Stimulated activated CD8-positive, alpha-beta memory T cell treated with anti-CD3 and anti-CD28 coated beads, Interleukin-4, amount 100 ng/mL, for 1 hour (primary cell): ENCODE measurements at regions not wholly inside any gene's neighbourhood (a gene's known extent, or its start where the extent isn't known, plus 50 kb on each side); places are given as distances from the start of the nearest gene placed in this dataset.

Experiments used
- DNase-seq, 2 donors: peaks; one replicate each; pipeline ENCODE4 v3.0.0-alpha.2; 2020; ENCODE audit warnings: low read depth in 2 of 2, low spot score in 1 of 2

DNA sequence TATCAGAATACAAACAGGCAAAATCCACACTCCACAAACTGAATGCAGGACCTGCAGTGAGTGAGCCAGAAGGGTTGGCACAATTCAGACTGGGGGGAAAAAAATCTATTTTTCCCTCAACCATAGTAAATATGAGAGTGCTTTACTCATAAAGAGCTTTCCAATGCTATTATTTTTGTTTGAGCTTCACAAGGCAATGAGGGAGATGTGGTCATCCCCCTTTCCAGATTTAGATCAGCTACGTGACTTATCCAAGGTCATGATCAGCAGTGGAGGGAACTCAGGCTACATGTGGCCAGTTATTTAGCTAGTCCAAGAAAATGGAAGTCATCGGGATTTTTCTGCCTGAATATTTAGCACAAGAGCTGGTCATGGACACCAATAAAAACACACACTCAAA is 120.4 kb upstream of the KLF7 start:
- no peak for DNase-seq

DNA sequence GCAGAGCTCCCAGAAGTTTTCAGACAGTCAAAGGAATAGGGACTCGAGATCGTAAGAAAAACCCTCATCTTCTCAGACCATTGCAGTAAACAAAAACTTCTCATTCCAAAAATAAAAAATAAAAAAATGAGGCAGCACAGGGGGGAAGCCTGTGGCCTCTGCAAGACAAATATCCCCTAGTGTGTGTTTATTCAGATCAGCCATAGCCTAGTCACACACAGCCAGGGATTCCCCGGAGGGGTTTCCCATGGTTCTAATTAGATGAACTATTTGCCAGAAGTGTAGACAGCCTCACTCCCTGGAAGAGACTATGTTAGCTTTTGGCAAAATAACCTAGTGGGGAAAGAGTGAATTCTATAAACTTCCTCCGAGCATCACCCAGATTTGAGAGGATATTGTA is 122.9 kb upstream of the KLF7 start:
- DNase-seq = no peak

DNA sequence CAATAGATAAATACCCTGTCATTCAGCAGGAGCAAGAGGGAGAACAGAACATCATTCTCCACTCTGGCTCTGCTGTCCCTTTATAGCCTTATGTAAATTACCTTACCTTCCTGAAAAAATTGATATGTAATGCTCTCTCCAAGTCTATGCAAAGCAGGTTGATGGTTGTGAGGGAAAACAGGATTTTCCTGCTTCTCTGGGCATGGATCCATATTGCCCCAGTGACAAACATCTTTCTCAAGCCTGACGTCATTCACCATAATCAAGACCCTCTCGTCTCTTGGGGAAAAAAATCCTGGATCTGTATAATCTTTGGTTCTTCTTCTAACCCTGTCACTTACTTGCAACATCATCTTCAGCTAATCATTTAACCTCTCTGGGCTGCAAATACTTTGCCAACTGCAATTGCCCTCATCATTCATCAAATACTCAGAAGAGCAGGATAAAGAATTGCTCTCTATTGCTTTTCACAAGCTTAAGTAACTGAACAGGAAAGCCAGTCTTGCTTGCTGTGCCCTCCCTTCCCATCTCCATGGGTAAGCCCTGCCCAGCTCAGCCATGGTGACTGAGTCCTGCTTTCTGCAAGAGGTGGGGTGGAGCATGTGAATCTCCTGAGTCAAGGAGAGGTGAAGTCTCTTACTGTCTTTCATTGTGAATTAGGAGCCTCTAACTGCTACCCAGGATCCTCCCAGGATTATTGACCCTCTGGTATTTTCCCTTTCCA is 123.7 kb upstream of the KLF7 start:
- no peak for DNase-seq

DNA sequence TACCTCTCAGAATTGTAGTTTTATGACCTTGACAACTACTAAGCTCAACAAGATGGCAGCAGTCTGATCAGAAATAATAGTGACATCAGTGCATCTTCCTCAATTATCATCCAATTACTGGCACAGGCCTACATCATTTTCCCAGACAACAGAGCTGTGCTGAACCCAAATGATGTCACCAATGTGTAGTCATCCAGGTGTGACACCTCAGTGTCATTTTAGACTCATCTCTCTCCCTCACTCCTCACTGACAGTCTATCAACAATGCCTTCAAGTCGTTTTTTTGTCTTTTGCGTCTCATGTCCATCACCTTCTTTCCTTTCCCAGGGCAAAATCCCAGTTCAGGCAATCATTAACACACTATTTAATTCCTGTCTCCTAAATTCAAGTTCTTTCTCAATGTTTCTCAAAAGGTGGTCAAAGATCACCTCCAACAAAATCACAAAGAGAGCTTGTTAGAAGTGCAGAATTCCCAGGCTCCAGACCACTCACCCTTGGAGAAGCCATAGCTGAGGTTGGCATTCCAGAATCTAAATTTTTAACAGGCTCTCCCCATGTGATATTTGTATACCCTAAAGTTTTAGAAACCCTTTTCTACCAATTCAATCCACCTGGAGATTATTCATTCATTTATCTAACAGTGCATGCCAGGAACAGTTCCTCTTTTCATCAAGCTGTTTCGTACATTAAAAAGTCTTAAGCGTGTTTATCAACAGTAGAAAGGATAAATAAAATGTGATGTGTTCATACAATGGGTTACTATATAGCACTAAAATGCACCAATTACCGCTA is 125.3 kb upstream of the KLF7 start:
- no peak for DNase-seq

DNA sequence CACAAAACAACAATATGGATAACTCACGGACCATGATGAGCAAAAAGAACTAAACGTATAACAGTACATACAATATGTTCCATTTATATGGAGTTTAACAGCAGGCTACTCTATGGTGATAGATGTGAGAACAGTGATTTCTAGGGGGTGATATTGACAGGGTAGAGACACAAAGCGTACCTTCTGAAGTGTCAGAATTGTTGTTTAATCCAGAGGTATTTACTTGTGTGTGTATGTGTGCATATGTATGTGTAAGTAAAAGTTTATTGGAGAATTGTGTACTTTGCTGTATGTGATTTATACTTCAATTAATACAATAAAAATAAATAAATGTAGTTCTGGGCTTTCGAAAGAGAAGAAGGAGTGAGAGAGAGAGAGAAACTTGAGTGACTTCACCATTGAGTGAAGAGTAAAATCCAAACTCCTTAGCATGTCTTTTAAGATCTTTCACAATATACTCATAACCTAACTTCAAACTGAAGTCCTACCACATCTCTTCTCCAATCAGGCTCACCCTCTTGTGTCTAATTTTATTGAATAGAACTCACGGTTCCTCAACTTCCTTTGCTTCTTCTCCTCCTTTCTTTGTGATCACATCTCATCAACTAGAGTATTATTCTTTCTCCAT is 126.0 kb upstream of the KLF7 start:
- DNase-seq = no peak

DNA sequence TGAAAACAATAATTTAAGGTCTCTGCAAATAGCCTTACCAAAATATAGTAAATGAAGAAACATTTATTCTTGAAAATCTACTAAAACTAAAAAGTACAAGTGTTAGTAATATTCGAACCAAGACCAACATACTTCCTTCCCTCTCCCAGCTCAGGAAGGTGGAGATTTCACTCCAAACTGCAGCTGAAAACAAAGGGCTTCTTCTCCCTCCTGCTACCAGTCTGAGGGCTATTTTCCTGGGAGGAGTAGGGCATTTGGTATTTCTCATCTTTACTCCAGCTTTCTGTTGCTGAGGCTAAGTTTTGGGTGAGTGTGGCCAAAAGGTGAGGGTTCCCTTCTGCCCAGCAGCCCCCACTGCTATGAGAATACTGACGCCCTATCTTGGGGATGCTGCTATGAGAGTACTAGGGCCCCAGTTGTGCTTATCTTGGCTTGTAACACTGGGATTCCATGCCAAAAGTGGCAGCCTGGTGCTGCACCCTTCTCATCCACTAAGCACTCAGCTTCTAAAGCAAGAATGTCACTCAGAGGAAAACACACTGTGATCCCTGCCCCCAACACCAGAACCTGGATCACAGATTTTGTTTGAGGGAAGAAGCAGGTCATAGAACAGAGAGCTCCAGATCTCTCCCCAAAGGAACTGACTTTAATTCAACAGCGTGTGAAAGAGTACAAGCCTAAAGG is 130.7 kb upstream of the KLF7 start:
- no peak for DNase-seq

DNA sequence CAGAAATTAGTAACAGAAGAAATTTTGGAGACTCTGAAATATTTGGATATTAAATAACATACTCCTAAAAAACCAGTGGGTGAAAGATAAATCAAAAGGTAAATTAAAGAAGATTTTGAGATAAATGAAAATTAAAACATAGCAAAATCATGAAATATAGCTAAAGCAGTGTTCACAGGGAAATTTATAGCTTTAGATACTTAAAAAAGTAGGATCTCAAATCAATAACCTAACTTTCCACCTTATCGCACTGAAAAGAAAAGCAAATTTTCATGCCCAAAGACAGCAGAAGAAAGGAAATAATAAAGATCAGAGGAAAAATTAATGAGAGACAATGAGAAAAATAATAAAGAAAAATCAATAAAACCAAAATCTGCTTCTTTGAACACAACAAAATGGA is 135.1 kb upstream of the KLF7 start:
- no peak for DNase-seq

DNA sequence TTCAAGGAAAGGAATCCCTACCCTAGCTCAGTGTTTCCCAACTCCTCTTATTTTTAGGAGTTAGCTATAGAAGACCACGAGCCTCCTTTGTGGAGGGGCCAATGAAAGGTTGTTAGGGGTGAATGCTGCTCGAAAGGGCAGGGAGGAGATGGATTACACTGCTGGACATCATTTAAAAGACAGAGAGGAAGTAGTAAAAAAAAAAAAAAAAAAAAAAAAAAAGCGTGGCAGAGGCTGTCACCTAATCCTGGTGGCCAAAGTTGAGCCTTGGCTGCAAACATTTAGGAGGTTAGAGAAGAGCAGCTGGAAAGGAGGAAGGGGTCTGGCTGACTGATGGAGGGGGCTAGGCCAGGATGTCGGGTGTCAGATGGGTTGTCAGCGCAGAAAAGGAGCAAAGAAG is 139.0 kb upstream of the KLF7 start:
- no peak for DNase-seq

DNA sequence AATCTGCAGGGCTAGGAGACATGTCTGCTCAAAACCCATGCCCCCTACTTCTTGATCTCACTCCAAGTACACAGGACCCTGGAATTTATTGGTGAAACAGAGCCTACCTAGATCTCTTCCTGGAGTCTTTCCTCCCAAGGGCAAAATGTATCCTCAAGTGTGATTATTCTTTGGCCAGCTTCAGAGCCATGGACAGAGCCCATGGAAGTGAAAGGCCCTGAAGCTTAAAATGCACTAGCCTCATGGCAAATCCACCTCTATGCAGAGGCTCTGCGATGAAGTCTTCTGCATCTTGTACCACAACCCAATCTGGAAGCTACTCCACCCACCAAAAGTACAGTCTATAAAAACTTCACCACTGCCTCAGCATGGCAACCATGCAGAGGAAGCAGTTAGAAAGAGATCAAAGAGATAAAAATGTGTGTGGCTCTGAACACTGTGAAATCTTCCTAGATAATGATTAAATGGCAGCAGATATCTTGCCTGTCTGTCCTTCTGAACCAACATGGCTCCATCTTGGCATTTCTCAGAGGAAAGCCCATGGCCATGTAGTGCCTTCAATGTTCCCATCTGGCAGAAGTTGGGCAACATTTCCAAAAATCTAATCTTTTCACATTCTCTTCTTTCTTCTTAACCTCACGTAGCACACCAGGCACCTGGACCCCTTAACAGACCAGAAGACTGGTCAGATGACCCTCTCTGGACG is 142.9 kb upstream of the KLF7 start:
- DNase-seq = no peak

DNA sequence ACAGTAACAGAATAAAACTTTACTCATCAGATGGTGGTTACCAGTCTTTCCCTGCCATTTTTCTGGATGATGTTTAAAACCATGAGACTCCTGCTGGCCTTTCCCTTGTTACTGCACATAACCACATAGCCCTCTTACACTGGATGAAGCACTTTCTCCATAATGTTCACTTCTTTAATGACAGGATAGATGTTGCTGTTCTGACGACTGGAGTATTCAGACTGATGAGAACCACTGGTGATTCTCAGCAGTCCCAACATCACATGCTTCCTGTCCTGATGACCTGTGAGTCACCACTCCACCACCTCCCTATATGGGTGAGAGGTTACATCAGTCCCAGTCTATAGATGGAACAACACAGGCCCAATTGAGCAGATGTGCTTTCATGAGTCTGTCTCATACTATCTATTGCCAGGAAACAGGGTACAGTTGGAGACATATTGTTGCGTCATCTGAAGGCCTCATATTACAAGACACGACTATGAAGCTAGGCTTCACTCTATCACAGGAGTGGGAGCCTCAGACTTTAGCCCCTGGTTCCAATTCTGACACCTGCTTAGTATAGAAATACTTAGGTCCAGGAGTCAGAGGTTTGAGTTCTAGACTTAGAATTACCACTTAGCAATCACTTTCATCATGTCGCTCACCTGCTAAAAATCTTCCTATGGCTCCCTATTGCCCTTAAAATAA is 145.7 kb upstream of the KLF7 start:
- no peak for DNase-seq

DNA sequence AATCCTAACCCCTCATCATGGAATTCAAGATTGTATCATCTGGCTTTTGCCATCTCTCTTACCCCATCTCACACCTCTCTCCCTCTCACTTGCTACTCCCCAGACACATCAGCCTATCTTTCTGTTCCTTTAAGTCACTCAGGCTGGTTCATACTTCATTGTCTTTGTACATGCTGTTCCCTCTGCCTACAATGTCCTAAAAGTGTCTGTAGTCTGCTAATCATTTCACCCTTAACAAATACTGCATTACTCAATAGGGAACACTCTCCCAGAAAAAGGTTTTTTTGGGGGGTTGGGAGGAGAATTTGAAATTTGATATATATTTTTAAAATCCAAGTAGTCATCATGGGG is 146.2 kb upstream of the KLF7 start:
- DNase-seq = no peak

DNA sequence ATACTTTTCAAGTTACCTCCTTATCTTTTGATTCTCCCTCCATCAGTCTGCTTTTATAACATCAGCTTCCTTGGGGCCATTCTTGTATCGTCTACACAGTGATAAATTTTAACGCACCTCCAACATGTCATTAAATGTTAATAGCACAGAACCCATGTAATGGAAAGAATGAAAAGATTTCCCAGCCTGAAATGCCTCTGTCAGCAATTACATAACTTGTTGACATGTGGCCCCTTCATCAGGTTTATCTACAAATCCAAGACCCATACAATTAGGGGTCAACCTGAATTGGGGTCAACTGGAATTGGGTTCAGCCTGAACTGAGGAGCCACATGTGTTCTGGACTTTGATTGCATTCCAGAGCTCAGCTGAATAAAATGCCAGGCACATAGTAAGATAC is 148.2 kb upstream of the KLF7 start:
- no peak for DNase-seq

DNA sequence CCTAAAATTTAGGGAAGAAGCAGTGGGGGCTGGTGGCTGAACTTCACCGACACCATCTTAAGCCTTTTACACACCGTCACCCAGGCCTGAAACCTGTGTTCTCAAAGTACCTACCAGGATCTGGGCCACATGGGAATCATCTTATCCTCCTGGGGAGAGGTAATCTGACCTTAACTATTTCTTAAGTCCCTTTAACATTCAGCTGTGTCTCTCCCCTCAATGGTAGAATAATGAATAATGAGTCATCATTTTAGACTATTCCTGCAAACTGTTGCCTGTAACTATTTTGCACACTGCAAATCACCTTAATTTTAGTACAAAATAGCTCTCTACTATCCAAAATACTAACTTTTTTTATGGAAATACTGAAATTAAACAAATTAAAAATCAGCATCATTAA is 149.4 kb upstream of the KLF7 start:
- DNase-seq = no peak

DNA sequence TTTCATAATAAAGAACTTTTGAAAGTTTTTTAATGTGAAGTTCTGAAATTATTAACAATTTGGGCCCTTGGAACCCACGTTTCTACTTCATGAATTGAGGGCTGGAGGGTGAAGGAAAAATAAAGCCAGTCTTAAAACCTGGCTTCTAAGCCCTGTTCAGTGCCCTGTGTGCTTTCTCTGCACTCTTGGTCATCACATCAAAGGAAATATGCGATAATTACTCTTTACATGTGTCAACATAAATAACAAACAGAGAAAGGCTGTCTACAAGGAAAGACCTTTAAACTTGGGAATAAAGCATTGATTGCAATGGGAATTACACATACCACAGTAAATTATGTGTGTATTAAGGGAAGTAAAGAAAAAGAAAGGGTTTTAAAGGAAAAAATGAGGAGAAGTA is 150.7 kb upstream of the KLF7 start:
- DNase-seq = no peak

DNA sequence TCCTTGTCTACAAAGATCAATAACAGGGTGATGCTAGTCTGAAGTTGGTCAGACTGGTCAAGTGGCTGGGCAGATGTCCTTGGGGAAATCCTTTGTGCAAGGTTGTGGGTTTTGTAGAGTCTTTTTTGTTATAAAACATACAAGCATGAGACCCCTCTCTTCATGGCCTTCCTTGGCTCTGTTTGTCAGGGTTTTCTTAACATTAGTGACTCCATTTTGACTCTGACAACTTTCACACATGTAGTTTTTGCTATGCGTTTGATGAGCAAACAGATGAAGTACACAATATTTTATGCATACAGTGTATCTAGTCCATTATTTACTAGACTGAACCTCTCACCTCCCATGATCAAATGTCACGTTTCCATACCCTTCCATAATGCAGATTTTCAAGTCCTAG is 151.2 kb upstream of the KLF7 start:
- DNase-seq = no peak

DNA sequence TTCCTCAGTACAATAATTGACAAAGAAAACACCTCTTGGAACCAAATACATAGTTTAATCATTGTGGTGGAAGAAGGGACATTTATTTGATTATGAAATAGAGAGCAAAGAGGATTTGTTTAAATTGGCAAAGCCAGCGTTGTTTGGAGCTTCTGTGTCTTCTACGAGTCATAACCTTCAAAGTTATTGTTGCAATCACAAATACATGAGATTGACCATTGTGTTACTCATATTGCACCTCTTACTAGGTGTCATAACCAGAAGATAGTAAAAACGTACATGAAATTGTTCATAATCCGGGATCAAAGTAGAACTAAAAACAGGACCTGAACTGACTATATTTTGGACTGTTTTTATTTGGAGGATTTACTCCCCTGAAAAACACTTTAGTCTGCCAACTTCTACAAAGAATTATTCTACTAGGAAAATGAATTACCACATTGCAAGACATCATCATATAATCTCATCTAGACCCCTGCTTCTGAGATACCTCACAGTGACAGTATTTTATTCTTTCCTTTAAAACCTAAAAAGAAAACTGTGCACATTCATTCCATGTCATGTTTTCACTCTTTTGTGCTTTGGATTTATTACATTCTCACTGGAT is 151.7 kb upstream of the KLF7 start:
- DNase-seq = no peak

DNA sequence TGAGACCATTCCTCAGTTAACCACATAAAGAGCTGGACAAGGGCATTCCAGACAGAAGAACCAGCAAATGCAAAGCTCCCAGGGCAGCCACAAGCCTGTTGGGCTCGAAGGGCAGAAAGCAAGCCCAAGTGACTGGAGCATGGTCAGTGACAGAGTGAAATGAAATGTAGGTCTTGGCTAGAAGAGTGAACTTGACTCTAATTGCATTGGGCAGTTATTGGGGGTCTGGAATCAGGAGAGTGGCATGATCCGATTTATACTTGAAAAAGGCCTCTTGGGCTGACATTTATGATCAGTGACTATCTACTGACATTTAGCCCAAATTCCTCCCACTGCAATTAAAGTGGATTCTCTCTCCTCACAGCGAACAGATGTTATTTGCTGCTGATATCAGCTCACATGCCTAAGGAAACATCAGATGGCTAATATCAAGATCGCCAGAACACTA is 152.5 kb upstream of the KLF7 start:
- DNase-seq = no peak

DNA sequence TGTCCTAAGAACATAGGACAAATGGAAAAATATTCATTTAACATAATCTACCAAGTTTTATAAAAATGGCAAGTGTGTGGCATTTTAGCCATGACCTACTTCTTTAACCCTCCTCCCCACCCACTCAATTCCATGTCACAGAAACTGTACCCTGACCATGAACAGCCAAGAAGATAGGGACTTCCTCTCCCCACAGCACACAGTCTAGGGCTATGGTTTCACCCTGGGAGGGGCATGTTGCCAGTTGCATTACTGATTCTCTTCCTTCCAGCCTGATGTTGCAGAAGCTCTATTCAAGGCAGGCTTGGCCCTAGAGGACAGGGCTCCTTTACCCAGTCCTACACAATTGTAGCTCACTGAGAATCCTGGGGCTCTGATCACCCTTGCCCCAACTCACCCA is 153.6 kb upstream of the KLF7 start:
- DNase-seq = no peak

DNA sequence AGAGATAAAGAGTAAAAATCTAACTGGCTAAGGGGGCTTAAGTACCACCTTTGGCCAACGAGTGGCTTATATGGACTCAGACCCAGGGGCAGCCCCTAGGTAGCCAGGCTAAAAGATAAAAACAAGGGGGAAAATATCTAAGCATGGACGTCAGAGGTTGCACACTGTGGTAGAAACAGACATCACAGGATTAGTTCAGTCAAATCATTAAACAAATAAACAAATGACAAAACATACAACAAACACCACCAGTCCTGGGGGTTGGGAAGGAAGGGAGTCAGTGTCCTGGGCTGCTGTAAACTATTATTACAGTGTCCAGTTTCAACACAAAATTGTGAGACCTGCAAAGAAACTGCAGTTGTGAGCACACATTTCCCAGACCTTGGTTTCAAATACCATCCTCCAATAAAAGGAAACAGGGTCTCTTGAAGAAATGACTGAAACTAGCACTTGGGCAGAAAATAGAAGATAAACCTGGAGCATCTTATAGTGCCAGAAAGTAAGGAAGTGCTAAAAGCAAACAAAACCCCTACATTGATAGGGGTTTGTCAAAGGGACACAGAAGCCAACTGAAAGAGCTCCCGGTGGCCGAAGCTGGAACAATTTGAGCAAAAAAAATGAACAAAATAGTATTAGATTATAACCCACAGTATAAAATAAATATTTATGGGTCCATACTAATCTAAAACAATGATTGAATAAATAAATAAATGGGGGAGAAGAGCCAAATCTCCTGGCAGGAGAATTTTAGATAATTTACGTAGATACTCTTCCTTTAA is 154.8 kb upstream of the KLF7 start:
- DNase-seq = no peak

DNA sequence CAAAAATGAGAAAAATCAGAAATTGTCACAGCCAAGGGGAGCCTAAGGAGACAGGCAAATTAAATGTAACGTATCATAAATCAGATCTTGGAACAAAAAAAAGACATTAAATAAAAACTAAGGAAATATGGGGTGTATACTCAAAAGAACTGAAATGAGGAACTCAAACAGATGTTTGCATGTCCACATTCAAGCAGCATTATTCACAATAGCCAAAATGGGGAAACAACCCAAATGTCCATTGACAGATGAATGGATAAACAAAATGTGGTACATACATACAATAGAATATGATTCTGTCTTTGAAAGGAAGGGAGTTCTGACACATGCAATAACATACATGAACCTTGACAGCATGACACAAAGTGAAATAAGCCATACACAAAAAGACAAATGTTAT is 155.8 kb upstream of the KLF7 start:
- no peak for DNase-seq
